22Rv1 (cell line): ENCODE measurements at regions not wholly inside any gene's neighbourhood (a gene's known extent, or its start where the extent isn't known, plus 50 kb on each side); places are given as distances from the start of the nearest gene placed in this dataset.

Source experiments
- CTCF ChIP-seq: fragments of 450-650 bp; IDR thresholded peaks from 2 replicates; pipeline ENCODE4 v1.5.1; 2017; ENCODE audit warnings: mild to moderate bottlenecking
- ZFX ChIP-seq: fragments of 450-650 bp; IDR thresholded peaks from 2 replicates; pipeline ENCODE4 v1.6.1; 2017; ENCODE audit warnings: antibody characterized with exemption, borderline replicate concordance

GRCh38 chr9:80679916-80680315 lies 1009.4 kb downstream of the TLE1 start:
- TF ChIP-seq CTCF (no peak), ZFX (no peak)
